Suprapubic skin (tissue), 4 donors: ENCODE measurements at regions not wholly inside any gene's neighbourhood (a gene's known extent, or its start where the extent isn't known, plus 50 kb on each side); places are given as distances from the start of the nearest gene placed in this dataset.

ENCODE experiments used
- EP300 ChIP-seq: sonication (generic); formaldehyde crosslinking; IDR thresholded peaks from one replicate; pipeline ENCODE4 v1.6.1; 2017; ENCODE audit warnings: antibody characterized with exemption
- POLR2A ChIP-seq, 2 donors: fragments of 450-650 bp; IDR thresholded peaks; one replicate each; pipeline ENCODE4 v1.6.1; 2017; ENCODE audit warnings: antibody characterized with exemption in 2 of 2, mild to moderate bottlenecking in 2 of 2, moderate library complexity in 2 of 2
- POLR2AphosphoS5 ChIP-seq, 3 donors: sonication (generic); formaldehyde crosslinking; IDR thresholded peaks; one replicate each; pipeline ENCODE4 v1.6.1; 2017; ENCODE audit warnings: antibody characterized with exemption in 3 of 3
- TF ChIP-seq, protein P1 (sequence below), 2 donors: fragments of 200-600 bp in 1 of 2; fragments of 450-650 bp in 1 of 2; sonication (generic) in 1 of 2; IDR thresholded peaks; one replicate each; pipeline ENCODE4 v1.5.1; 2016 to 2019; ENCODE audit warnings: antibody characterized with exemption in 2 of 2, mild to moderate bottlenecking in 1 of 2, moderate library complexity in 1 of 2

DNA sequence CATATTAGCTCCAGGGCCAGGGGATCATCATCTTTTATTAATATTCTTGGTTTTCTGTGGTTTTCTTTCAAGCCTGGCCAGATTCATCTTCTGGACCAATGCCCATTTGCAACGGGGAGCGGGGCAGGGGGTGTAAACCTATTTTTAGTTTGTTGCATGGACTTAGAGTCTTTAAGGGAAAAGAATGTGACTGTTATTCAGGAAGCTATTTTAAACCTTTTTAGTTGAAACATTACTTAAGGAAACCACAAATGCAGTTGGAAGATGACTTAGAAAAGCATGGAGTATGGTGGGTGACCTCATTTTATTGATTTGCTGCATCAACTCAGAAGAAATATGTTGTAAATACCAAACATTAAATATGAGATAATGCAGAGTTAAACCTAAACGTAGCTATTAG lies 368.4 kb upstream of the E2F7 start:
- TF ChIP-seq EP300, result no peak
- TF ChIP-seq POLR2A (IDR thresholded peaks at IDR 0.05), result no peak
- TF ChIP-seq, protein P1, sequence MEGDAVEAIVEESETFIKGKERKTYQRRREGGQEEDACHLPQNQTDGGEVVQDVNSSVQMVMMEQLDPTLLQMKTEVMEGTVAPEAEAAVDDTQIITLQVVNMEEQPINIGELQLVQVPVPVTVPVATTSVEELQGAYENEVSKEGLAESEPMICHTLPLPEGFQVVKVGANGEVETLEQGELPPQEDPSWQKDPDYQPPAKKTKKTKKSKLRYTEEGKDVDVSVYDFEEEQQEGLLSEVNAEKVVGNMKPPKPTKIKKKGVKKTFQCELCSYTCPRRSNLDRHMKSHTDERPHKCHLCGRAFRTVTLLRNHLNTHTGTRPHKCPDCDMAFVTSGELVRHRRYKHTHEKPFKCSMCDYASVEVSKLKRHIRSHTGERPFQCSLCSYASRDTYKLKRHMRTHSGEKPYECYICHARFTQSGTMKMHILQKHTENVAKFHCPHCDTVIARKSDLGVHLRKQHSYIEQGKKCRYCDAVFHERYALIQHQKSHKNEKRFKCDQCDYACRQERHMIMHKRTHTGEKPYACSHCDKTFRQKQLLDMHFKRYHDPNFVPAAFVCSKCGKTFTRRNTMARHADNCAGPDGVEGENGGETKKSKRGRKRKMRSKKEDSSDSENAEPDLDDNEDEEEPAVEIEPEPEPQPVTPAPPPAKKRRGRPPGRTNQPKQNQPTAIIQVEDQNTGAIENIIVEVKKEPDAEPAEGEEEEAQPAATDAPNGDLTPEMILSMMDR (IDR thresholded peaks at IDR 0.05), result no peak
- TF ChIP-seq POLR2AphosphoS5 (IDR thresholded peaks at IDR 0.05), result no peak
